Activated naive CD4-positive, alpha-beta T cell treated with anti-CD3 and anti-CD28 coated beads, Interleukin-2, amount 50 U/mL, for 16 hours (primary cell): ENCODE measurements at regions not wholly inside any gene's neighbourhood (a gene's known extent, or its start where the extent isn't known, plus 50 kb on each side); places are given as distances from the start of the nearest gene placed in this dataset.

Experiments used
- DNase-seq: peaks from one replicate; pipeline ENCODE4 v3.0.0-alpha.2; 2020

DNA sequence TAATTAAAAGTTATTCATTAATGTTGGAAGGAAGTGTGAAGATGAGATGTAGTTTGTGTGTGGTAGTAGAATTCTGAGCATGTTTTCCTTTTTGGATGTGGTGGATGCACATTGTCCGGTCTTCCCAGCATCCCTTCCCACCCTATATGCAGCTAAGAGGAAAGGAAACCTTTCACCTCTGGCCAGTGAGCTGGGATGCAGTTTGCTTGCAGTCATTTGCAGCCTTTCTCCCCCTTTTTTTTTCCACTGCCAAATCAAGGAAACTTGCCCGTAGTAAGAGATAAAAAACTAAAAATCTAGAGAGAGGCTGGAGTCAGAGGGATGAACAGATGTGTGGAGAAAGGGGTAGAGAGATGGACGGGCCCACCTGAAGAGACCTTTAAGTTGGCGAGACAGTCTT, 72.5 kb upstream of the SLC38A2 start:
- no peak for DNase-seq

- DNase-seq = no peak
Measured at GRCh38 chr12:46443594-46444263, 71.2 kb upstream of the SLC38A2 start.

GRCh38 chr12:46442738-46443137, 70.2 kb upstream of the SLC38A2 start:
- DNase-seq = no peak

GRCh38 chr12:46442239-46442638, 69.7 kb upstream of the SLC38A2 start:
- DNase-seq = no peak

- no peak for DNase-seq
Measured at GRCh38 chr12:46439793-46440511, 67.4 kb upstream of the SLC38A2 start.

- DNase-seq = no peak
Measured at GRCh38 chr12:46438719-46439319, 66.2 kb upstream of the SLC38A2 start.

GRCh38 chr12:46438256-46438655, 65.7 kb upstream of the SLC38A2 start:
- no peak for DNase-seq

GRCh38 chr12:46437469-46437868, 64.9 kb upstream of the SLC38A2 start:
- DNase-seq = no peak

- DNase-seq = no peak
Measured at GRCh38 chr12:46436747-46437146, 64.2 kb upstream of the SLC38A2 start.

DNA sequence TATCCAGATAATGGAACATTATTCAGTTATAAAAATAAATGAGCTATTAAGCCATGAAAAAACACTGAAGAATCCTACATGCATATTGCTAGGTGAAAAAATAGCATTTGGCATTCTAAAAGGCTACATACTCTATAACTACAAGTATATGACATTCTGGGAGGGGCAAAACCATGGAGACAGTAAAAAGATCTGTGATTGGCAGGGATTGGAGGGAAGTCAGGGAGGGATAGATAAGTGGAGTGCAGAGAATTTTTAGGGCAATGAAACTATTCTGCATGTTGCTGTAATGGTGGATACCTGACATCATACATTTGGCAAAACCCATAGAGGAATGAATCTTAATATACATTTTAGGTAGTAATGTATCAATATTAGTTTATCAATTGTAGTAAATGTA, 63.1 kb upstream of the SLC38A2 start:
- DNase-seq = no peak

- DNase-seq = no peak
Measured at GRCh38 chr12:46435029-46435428, 62.5 kb upstream of the SLC38A2 start.

GRCh38 chr12:46433829-46434228, 61.3 kb upstream of the SLC38A2 start:
- no peak for DNase-seq

- no peak for DNase-seq
Measured at GRCh38 chr12:46432325-46432724, 59.8 kb upstream of the SLC38A2 start.

DNA sequence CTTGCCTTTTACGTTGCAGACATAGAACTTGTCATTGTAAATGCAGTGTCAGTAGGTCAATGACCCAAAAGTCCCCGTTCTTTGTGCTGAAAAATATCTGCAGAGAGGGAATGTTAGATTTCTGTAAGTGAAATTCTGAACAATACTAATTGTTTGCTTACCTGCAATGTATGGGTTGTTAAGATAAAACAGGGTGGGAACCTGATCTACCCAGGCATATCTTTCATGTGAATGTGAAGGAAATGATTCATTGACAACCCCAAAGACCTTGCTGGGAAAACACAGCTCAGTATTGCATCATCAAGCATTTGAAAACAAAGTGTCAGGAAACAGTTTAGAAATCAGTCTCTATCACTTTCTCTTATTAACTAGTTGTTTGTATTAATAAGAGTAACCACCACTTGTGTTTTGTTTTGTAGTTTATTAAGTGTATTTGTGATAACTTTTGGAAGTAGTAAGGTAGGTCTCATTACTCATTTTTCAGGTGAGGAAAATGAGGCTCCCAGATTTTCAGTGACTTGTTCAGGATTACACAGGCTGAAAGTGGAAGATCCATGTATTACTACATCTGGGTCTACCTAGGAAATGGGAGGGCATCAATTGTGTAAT, 57.9 kb upstream of the SLC38A2 start:
- DNase-seq = no peak
